ENCODE measurements at regions not wholly inside any gene's neighbourhood (a gene's known extent, or its start where the extent isn't known, plus 50 kb on each side); places are given as distances from the start of the nearest gene placed in this dataset.
"Not testable (repeated sequence)": the region's sequence is repeated elsewhere in the genome, so short reads cannot be mapped to it uniquely, and the experiment has no call there.

DNA sequence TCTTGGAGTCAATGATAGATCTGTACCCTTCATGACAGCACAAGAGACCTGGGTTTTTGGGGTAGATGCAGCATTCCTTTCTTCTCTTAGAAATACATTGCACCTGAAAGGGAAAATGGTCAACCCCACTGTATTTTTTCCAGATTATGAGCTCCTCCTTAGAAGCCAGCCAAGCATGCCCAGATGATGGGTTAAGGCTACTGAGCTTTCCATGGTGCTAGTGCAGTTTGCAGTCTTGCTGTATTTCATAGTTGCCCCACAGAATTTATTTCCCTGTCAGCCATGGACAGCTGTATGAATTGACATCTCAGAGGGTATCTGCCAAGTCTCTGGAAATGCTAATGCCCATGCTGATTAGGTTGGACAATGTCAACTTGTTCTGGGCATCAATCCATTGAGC is 73.7 kb upstream of the H2AZ1 start:
- FAIRE-seq = no peak

DNA sequence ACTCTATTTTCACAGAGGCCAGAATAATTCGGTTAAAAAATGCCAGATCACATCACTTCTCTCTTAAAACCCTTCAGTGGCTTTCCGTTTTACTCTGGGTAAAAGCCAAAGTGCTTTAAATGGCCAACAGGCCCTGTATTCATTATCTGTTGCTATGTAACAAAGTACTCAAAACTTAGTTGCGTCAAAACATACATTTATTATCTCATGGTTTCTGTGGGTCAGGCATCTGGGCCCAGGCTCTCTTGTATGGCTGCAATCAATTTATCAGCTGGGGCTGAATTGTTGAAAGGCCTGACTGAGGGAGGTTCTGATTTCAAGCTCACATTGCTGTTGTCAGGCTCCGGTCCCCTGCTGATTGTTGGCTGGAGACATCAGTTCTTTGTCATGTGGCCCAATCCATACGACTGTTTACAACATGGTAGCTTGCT is 72.7 kb upstream of the H2AZ1 start:
- no peak for FAIRE-seq

DNA sequence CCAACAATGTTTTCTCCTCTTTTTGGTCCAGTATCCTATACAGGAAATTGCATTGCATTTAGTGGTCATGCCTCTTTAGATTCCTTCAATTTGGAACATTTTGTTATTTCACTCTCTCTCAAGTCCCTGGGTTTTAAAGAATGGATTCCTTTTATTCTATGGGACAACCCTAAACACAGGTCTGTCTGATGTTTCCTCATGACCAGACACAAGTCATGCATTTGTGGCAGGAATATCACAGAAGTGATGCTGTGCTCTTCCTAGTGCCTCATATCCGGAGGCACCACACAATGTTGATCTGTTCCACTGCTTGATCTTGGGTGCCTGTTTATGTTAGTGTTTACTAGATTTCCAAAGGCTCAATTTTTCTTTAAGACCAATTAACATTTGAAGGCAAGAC is 69.7 kb upstream of the H2AZ1 start:
- no peak for FAIRE-seq

DNA sequence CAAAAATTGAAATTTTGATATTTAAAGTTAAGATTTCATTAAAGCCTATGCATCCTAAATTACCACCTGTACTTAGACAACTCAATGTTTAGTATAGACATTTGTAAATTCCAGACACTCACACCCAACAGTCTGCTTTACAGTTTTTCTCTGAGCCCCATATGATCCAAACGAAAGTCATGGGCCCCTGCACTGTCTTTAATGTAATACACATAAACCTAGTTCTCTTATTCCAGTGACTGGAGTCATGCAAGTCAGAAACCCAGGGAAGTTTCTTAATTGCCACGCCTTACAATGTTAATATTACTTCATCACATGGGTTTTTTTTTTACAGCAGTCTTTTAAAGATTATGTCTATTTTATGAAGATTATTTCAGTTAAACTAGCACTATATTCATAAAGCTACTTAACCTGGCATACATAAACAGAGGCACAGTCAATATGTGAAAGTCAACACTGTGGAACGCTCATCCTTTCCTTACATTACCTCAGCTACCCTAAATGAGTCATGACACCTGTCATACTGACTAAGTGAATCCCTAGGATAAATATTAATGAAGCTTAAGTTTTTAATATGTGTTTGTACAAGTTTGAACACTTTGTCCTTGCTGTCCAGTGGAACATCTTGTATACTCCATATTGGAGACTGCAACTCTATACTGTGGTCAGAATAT is 67.7 kb upstream of the H2AZ1 start:
- no peak for FAIRE-seq

DNA sequence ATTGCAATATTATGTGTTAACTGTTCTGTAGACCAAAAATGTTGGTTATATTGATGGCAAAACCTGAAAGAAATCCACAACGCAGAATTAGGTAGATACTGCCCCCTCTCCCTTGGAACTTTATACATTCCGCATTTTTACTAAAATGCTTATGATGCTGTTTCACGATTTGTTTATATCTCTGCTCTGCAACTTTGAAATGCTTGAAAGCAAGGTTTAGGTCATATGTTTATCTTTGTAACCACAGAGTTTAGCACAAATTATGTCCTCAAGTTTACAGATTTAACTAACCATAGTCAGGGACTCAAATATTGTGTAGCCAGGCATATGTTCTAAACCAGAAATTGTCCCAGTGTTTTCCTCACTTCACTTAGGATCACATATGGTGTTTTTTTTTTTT is 66.1 kb upstream of the H2AZ1 start:
- no peak for FAIRE-seq

DNA sequence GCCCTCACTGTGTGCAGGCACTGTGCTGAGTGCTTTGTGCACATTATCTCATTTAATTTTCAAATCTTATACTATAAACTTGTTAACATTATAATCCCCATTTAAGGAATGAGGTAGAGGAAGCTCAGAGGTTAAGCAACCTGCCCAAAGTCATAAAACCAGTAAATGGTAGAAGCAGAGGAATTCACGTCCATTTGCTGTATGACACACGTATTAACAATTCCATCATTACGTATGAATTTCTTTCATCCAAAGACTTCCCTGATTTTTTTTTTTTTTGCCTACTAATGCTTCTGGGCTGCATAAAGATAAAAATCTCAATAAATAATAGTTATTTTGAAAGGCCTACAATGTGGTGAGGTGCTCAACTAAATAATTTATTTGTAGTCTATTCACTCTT is 64.5 kb upstream of the H2AZ1 start:
- no peak for FAIRE-seq

DNA sequence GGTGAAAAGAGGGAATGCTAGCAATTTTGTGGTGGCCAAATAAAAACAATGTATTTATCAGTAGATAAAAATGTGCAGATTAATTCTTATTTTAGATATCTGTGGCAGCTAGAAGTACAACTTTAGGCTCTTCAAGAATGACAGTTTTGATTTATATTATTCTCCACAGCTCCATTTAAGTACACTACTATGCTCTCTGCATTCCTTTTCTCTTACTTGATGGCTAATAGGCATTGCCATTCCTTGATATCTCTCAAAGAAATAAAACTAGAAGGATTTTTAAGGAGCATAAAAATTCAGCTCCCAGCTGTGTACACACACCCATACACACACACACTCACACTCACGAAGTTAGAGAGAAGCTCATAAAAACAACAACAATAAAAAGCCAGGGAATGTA is 59.4 kb upstream of the H2AZ1 start:
- no peak for FAIRE-seq

DNA sequence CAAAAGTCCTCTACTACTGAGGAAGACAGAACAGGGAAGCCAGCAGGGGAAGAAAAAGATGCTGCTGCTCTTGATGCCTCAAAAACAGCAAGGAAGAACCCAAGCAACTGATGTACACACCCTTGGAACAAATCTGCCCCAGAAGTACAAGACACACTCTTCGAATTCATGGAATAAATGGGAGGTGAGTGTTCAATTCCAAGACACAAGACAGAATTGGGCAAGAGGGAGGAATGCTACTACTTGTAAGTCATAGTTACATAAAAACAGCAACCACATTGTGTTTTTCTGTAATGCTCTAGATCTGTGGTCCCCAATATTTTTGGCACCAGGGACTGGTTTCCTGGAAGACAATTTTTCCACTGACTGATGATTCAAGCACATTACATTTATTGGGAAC is 58.0 kb upstream of the H2AZ1 start:
- FAIRE-seq = no peak

DNA sequence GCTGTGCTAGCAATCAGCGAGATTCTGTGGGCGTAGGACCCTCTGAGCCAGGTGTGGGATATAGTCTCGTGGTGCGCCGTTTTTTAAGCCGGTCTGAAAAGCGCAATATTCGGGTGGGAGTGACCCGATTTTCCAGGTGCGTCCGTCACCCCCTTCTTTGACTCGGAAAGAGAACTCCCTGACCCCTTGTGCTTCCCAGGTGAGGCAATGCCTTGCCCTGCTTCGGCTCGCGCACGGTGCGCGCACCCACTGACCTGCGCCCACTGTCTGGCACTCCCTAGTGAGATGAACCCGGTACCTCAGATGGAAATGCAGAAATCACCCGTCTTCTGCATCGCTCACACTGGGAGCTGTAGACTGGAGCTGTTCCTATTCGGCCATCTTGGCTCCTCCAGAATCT is 56.1 kb upstream of the H2AZ1 start:
- FAIRE-seq = not testable (repeated sequence)
